ENCODE measurements at regions not wholly inside any gene's neighbourhood (a gene's known extent, or its start where the extent isn't known, plus 50 kb on each side); places are given as distances from the start of the nearest gene placed in this dataset.

DNA sequence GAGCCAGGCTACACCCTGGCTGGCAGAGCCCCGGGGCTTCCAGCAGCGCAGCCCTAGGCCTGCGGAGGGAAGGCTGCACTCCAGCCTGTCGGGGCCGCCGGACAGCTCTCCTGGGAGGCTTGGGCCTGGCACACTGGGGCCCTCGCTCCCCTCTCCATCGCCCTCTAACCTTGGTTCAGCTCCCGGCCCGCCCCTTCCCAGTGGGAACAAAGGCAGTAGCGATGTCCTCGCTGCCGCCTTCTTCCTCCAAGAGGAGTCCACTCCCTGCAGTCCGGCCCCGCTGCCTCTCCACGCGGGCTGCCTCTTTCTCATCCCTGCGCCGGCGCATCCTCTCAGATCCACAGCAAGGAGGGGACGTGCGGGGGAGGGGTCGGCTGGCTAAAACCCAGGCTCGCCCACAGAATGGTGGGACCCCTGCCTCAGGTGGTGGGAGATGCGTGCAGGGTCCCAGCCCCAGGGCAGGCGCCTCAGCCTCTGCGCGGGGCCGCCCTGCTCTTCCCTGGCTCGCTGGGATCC is 138.1 kb downstream of the TWIST2 start:
- no peak for DNase-seq

DNA sequence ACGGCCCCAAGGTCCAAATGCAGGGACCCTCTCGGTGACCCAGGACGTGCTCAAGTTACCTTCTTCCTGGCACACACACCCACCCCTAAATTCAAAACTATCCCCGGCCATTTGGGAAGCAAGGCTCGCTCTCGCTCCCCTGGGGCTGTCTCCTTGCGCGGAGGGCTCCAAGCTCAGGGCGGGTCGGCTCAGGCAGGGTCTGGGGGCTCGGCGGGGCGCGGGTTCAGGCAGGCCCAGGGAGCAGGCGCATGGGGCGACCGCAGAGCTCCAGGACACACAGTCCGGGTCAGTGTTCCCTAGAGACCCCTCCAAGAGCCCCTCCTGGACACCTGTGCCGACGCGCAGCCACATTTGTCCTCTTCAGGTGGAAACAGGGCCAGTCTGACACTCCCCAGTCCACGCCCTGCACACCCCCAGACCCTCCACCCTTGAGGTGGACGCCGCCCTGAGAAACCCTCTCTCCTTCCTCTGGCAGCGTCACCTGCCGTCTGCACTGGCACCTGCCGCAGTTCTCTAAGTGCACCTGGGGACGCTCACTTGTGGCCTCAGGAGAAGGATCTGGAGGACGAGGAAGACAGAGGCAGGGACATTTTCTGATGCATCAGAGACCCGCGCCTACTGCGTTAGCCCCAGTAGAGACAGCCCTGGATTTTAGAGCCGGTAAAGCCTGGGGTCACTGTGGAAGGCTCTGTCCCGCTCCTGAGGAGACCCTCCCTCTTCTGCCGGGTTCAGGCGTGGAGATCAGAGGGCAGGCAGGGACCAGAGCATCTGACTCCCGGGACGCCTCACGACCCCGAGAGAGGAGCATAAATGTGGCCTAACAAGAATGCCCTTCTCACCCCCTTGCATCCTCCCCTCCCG is 138.8 kb downstream of the TWIST2 start:
- no peak for DNase-seq

- DNase-seq, result no peak
Measured at GRCh38 chr2:238987352-238987981, 139.6 kb downstream of the TWIST2 start.

GRCh38 chr2:238988105-238988504 is 140.2 kb downstream of the TWIST2 start:
- no peak for DNase-seq

GRCh38 chr2:238988752-238989151 is 140.9 kb downstream of the TWIST2 start:
- no peak for DNase-seq

GRCh38 chr2:238989484-238989883 is 141.6 kb downstream of the TWIST2 start:
- no peak for DNase-seq

DNA sequence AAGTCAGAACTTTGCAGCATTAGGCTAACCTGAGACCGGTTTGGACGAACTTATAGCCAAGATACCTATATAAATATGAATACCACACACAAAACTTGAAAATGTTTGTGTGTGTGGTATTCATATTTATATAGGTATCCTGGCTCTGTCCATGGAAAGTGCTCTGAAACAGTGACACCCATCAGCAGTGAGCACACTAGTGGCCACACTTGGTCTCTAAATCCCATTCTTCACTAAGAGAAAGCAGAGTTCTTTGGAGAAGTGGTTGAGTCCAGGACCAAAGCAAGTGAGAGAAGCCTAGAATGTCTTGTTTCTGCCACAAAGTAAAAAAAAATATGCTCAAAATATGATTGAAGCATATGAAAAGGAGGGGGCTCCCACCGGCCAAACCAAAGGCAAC is 146.5 kb downstream of the TWIST2 start:
- DNase-seq, result no peak

DNA sequence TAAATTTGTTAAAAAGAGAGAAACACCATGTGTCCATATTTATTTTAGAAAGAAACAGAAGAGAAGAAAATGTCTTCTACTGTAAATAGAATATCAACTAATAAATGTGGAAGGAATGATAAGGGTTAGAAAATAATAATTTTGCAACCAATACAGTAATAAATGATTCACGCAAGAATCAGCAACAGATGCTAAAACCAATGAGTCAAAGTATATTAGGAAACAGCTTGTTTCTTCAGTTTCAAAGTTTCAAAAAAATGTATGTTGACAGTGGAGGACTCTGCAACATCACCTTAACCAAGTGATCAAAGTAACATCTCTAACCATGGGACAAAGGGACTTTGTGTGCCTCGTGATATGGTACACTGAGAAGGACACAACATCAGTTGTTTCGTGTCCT is 147.0 kb downstream of the TWIST2 start:
- no peak for DNase-seq

DNA sequence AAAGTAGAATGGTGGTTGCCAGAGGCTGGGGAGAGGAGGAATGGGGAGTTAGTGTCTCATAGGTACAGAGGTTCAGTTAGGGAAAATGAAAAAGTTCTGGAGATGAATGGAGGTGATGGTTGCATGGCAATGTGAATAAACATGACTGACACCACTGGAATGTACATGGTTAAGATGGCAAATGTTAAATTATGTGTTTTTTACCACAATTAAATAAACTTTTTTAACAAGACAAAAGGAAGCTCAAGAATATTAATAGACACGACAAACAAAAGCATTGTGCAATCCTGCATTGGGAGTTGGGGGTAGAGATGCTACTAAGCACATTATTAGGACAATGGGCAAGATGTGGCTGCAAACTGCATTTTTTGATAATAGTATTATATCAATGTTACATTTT is 147.7 kb downstream of the TWIST2 start:
- DNase-seq, result no peak

DNA sequence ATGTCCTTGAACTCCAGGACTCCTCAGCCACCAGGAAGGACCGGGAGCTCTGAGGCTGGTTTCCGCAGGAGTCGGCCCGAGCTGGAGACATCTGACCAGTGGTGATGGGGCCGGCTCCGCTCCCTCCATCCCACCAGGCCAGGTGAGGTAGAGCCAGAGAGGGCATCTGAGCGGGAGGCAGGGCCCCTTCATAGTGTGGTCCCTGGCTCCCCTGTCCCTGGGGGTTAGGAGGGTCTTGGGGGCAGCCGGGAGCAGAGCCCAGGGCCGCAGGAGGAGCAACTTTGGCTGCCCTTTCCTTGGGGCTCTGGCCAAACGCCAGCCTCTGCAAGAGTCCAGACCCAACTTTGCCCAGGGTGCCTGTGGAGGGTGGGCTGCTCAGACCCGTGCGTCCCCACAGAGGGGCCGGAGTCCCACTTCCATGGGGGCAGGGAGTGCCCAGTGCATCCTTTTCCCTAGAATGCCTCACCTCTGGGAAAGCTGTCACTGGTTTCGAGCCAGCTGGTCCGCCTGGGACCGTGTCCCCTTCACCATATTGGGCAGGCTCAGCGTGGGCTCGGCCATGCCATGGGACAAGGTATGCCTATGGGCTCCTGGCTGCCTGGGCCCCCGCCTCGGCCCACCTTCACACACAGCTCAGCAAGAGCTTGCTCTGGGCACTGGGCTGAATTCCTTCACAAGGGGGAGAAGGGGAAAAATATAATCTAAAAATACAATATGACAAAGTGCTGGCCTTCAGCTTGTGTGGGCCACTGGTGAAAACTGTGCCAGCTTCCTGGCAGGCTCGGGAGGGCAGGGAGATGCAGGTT is 148.6 kb downstream of the TWIST2 start:
- DNase-seq, result no peak

DNA sequence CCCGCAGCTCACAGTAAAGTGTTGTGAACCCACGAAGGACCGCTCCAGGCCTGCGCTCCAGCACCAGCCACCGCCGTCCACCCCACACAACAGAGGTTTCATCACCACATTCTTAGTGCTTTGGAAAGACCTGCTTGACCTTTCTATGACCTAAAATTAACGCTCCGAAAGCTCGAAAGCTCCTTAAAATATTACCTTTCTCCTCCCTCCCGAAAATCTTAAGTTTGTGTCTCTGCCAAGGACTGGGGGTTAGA is 149.2 kb downstream of the TWIST2 start:
- no peak for DNase-seq

DNA sequence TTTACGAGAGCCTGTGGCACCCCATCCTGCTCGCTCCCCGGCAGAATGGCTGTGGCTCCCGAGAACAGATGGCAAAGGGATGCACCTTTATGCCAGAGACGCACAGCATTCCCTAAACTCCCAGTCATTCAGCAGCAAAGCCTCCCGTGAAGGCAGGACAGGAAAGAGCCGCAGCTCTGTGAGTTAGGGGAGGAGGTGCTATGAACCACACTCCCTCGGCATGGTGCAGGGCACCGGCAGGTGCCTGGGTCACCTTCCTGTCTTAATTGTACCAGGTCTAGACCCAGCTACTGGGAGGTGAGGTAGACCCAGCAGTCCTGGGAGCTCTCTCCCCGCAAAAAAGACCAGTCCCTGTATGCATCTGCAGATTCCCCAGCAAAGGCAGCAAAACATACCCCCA is 149.8 kb downstream of the TWIST2 start:
- no peak for DNase-seq

Measured in NCI-H226 (cell line).